ENCODE measurements at regions not wholly inside any gene's neighbourhood (a gene's known extent, or its start where the extent isn't known, plus 50 kb on each side); places are given as distances from the start of the nearest gene placed in this dataset.
A peak's percentile ranks its signal among the peaks of the same experiment; 100 is the strongest.

DNA sequence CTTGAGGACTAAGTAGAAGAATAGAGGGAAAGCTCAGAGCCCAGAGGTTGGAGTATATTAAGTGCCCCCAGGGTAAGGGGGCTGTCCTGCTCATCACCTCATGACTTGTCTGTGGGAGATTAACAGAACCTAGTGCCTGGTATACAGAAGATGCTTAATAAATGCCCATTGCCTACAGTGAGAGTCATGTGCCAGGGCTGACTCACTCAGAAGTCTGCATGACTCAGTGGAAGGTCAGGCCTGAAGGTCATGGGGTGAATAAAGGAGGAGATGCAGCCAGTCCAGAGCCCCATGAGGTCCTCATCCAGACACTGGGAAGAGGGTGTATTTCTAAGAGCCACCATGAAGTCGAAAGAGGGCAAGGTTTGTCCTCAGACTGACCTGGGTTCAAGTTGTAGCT lies 62.5 kb upstream of the TLE3 start:
- peak; percentile 60 for ATAC-seq
- H3K9me3 ChIP-seq, result no peaks in the 10 kb centered on the region
- H3K4me1 ChIP-seq, result peaks cover 3 to 40% of the 10 kb centered on the region in 2 donors
- no peak overlapping the region for H3K4me3 ChIP-seq
- peaks cover 0 to 11% of the 10 kb centered on the region in 2 donors for H3K27me3 ChIP-seq
- TF ChIP-seq, protein P1, sequence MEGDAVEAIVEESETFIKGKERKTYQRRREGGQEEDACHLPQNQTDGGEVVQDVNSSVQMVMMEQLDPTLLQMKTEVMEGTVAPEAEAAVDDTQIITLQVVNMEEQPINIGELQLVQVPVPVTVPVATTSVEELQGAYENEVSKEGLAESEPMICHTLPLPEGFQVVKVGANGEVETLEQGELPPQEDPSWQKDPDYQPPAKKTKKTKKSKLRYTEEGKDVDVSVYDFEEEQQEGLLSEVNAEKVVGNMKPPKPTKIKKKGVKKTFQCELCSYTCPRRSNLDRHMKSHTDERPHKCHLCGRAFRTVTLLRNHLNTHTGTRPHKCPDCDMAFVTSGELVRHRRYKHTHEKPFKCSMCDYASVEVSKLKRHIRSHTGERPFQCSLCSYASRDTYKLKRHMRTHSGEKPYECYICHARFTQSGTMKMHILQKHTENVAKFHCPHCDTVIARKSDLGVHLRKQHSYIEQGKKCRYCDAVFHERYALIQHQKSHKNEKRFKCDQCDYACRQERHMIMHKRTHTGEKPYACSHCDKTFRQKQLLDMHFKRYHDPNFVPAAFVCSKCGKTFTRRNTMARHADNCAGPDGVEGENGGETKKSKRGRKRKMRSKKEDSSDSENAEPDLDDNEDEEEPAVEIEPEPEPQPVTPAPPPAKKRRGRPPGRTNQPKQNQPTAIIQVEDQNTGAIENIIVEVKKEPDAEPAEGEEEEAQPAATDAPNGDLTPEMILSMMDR (IDR thresholded peaks at IDR 0.05), result no peak
- DNase-seq, result peak in 1 of 4 donors; percentile 66
- H3K36me3 ChIP-seq, result no peaks in the 10 kb centered on the region
- no peak overlapping the region for H3K27ac ChIP-seq
- intact Hi-C loops (cut with DNase I), result no loop called here

DNA sequence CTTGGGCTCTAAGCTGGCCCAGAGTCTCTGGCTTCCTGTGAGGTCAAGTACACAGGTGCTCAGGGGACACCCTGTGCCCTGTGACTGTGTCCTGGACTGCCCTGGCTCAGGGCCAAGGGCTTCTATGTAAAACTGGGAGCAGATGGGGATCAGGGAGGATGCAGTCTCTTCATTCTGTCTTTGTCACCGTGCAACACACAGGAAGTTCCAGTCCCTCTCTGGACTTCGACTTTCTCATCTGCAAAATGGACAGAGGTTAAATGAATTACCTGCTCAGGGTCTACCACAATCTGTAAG lies 61.9 kb upstream of the TLE3 start:
- no peak for DNase-seq
- Histone ChIP-seq H3K27me3 (peaks cover 0 to 11% of the 10 kb centered on the region in 2 donors), H3K36me3 (no peaks in the 10 kb centered on the region), H3K9me3 (no peaks in the 10 kb centered on the region), H3K4me3 (no peak overlapping the region), H3K4me1 (peaks cover 6 to 45% of the 10 kb centered on the region in 2 donors), H3K27ac (no peak overlapping the region)
- TF ChIP-seq, protein P1 (IDR thresholded peaks at IDR 0.05), result no peak
- intact Hi-C loops (cut with DNase I), result no loop called here
- no peak for ATAC-seq

DNA sequence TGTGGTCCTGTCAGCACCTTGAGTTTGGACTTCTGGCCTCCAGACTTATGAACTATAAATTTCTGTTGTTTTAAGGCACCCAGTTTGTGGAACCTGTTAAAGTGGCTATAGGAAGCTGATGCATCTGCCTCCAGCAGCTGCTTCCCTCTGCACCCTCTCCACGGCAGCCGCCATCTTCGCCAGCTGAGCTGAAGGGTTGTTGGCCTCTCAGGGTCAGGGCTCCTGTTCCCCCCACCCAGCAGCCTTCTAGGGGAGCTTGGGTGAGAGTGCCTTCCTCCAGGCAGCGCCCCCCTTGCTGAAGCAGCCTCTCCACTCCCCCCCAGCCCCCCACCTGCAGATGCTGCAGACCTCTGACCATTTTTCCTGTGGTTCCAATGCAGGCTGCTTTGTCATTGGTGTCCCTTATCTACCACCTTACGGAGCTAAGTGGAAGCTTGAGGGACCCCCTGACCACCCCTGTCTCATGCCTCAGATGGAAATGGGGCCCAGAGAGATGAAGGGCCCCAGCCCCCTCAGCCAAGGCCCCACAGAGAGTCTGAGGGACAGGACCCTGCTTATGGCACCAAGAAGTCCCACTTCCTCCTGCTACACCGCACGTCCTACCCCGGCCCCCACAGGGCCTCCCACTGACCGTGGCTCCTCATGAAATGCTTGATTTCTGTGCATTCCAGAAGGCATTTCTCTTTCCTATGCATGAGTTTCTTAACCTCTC lies 61.4 kb upstream of the TLE3 start:
- H3K36me3 ChIP-seq, result no peaks in the 10 kb centered on the region
- peaks cover 11 to 50% of the 10 kb centered on the region in 2 donors for H3K4me1 ChIP-seq
- H3K4me3 ChIP-seq, result no peak overlapping the region
- no peak overlapping the region for H3K27ac ChIP-seq
- DNase-seq, result no peak
- H3K27me3 ChIP-seq, result peaks cover 0 to 11% of the 10 kb centered on the region in 2 donors
- no peaks in the 10 kb centered on the region for H3K9me3 ChIP-seq
- TF ChIP-seq, protein P1 (IDR thresholded peaks at IDR 0.05), result no peak
- ATAC-seq, result no peak
- intact Hi-C loops (cut with DNase I), result no loop called here

DNA sequence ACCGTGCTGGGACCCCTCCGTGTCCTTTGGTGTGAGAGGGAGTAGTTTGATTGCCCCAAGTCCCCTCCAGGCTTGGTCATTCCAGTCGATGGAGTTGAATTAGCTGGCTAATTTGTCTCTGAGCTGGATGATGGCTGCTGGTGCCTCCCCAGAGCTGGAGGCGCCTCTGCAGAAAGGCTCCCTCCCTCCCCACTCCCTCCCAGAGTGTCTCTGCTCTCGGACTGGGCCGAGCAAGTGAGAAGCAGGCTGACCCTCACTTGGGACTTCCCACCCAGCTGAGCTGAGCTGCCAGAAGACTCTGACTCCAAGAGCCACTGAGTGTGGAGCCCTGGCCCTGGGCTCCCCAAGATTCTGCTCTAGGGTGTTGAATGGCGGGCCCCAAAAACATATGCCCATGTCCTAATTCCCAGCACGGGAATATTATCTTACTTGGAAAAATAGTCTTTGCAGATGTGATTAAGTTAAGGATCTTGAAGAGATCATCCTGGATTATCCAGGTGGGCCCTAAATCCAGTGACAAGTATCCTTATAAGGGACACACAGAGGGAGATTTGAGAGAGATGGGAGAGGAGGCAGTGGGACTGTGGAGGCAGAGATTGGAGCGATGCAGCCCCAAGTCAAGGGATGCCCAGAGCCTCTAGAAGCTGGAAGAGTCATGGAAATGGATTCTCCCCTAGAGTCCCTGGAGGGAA lies 60.7 kb upstream of the TLE3 start:
- H3K4me3 ChIP-seq, result no peak overlapping the region
- H3K9me3 ChIP-seq, result no peaks in the 10 kb centered on the region
- DNase-seq (no peak), ATAC-seq (no peak)
- no peak overlapping the region for H3K27ac ChIP-seq
- H3K4me1 ChIP-seq, result peaks cover 16 to 57% of the 10 kb centered on the region in 2 donors
- intact Hi-C loops (cut with DNase I), result no loop called here
- H3K27me3 ChIP-seq, result peaks cover 0 to 11% of the 10 kb centered on the region in 2 donors
- TF ChIP-seq, protein P1 (IDR thresholded peaks at IDR 0.05), result no peak
- H3K36me3 ChIP-seq, result no peaks in the 10 kb centered on the region

DNA sequence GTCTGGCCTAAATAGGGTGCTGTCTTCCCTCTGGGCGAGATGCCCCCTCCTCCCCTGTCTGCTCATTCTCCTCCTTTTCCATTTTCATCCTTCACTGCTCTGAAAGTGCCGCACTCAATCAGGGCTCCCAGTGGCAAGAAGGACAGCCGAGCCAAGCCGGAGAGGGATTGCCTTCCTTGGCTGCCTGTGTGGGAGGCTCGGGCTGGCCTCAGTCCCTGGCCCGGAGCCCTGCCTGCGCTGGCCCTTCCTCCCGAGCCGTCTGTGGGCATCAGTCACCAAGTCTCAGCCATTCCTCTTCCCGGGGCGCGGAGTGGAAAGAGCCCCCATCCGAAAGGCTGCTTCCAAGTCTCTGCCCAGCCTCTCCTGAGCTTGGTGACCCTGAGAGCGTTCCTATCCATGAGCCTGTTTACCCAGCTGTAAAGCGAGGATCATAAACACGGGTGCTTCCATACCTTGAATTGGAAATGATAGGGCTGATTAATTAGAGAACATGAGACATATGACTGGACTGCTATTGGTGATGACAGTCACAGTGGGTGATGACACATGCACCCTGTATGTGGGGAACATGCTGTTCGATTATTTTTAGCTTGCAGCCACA lies 59.1 kb upstream of the TLE3 start:
- TF ChIP-seq, protein P1 (IDR thresholded peaks at IDR 0.05), result no peak
- H3K27ac ChIP-seq, result no peak overlapping the region
- DNase-seq (no peak), ATAC-seq (no peak)
- H3K27me3 ChIP-seq, result peaks cover 0 to 11% of the 10 kb centered on the region in 2 donors
- peaks cover 16 to 65% of the 10 kb centered on the region in 2 donors for H3K4me1 ChIP-seq
- intact Hi-C loops (cut with DNase I), result no loop called here
- no peak overlapping the region for H3K4me3 ChIP-seq
- H3K36me3 ChIP-seq, result no peaks in the 10 kb centered on the region
- H3K9me3 ChIP-seq, result no peaks in the 10 kb centered on the region
